GM12874 (cell line): ENCODE measurements at regions not wholly inside any gene's neighbourhood (a gene's known extent, or its start where the extent isn't known, plus 50 kb on each side); places are given as distances from the start of the nearest gene placed in this dataset.

Source experiments
- CTCF ChIP-seq: IDR thresholded peaks from 2 replicates; pipeline ENCODE4 v1.5.1; 2011; ENCODE audit warnings: low read depth, mild to moderate bottlenecking, control low read depth, low read length, moderate library complexity; ENCODE audit not compliant: insufficient read depth

- TF ChIP-seq CTCF = no peak
These were observed 91.4 kb downstream of the ARL4C start for GRCh38 chr2:234405462-234405861.

GRCh38 chr2:234404957-234405356 lies 91.9 kb downstream of the ARL4C start:
- no peak for TF ChIP-seq CTCF

GRCh38 chr2:234403751-234404150 lies 93.1 kb downstream of the ARL4C start:
- TF ChIP-seq CTCF = no peak

- no peak for TF ChIP-seq CTCF
These were observed 93.8 kb downstream of the ARL4C start for GRCh38 chr2:234403074-234403473.

- no peak for TF ChIP-seq CTCF
These were observed 95.5 kb downstream of the ARL4C start for GRCh38 chr2:234401426-234401825.

GRCh38 chr2:234399451-234400246 lies 97.2 kb downstream of the ARL4C start:
- no peak for TF ChIP-seq CTCF

- no peak for TF ChIP-seq CTCF
These were observed 98.3 kb downstream of the ARL4C start for GRCh38 chr2:234398531-234398930.
